Activated CD4-positive, alpha-beta T cell treated with anti-CD3 and anti-CD28 coated beads, Interleukin-2, Interleukin-4, amounts not matched to agents 100 ng/mL and 50 ng/mL, durations not matched to agents 16 hours and 8 hours (primary cell): ENCODE measurements at regions not wholly inside any gene's neighbourhood (a gene's known extent, or its start where the extent isn't known, plus 50 kb on each side); places are given as distances from the start of the nearest gene placed in this dataset.
"Not testable (repeated sequence)": the region's sequence is repeated elsewhere in the genome, so short reads cannot be mapped to it uniquely, and the experiment has no call there.

ENCODE experiments used
- DNase-seq: peaks from one replicate; pipeline ENCODE4 v3.0.0-alpha.2; 2020; ENCODE audit warnings: low spot score

DNA sequence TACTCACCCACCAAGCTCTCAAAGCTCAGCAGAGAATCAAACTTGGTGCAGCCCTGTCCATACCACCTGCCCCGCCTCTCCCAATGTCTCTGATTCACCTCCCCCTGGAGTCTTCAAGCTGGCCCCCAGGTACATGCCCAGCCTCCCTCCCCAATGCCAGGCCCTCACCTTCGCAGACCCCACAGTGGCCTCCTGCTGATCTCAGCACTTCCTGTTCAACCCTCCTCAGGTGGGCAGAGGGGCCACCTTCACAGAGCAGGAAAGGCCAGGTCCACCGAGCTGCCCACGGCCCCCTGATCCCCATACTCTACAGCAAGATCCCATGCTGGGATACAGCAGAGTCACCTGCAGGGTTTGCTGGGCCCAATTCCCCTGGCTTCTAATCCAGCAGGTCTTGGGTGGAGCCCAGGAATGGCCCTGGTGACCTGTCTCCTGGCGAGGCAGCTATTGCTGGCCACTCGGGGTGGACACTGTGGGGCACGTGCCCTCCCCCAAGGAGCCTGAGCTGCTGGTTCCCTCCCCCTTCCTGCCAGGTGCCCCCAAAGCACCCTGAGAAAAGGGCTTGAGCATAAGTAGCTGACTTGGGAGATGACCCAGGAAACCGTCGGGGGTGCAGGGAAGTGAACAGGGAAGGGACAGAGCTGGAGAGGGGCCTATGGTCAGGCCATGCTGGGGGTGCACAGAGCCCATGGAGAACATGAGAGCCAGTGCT, 150.7 kb downstream of the BRD1 start:
- DNase-seq, result no peak

DNA sequence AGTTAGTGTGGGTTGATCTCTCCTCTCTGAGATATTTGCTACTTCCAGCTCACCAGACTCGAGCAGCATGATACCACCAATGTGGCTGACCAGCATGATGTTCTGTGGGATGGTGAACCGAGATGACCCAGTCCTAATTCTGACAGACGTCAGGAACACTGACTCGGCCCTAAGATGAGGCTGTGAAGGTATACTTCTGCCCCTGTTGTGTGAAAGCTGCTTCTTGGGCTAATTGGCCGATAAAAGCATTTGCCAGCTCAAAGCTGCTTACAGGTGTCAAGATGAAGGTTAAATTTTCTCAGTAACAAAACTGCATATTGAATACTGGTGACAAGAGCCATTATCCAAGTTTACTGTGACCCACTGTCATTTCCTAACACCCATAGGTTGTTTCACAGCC, 151.4 kb downstream of the BRD1 start:
- no peak for DNase-seq

DNA sequence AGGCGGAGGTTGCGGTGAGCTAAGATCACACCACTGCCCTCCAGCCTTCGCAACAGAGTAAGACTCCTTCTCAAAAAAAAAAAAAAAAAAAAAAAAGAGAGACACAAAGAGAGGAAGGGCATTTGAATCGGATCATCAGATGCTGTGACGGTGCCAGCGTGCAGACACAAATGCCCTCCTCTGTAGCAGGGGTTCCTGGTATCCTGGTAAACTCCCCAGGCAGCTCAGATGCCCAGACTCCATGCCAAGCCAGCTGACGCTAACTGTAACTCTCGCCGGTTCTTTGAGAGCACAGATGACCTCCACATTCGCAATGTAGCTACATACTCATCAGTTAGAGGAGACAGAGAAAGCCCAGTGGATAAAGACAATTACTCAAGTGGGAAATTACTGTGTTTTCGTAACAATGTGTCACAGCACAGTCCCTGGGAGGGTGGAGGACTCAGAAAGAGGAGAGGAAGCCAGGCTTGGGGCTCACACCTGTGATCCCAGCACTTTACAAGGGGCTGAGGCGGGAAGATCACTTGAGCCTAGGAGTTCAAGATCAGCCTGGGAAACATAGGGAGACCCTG, 153.1 kb downstream of the BRD1 start:
- no peak for DNase-seq

DNA sequence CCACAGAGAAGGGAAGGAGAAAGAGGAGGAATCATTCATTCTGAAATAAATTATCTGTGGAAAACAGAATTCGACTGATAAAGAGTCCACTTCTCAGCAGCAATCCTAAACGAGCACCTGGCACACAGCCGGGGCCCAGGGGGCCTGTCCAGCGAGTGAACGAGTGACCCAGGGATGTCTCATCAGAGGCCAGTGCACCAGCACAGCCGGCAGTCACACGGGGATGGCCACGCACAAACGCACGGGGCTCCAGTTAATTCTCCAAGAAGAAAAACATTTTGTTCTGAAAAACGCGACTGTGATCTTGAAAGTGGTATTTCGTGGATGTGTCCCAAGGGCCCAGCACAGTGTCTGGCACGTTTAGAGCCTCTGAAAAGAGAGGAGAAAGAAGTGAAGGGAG, 154.6 kb downstream of the BRD1 start:
- no peak for DNase-seq

DNA sequence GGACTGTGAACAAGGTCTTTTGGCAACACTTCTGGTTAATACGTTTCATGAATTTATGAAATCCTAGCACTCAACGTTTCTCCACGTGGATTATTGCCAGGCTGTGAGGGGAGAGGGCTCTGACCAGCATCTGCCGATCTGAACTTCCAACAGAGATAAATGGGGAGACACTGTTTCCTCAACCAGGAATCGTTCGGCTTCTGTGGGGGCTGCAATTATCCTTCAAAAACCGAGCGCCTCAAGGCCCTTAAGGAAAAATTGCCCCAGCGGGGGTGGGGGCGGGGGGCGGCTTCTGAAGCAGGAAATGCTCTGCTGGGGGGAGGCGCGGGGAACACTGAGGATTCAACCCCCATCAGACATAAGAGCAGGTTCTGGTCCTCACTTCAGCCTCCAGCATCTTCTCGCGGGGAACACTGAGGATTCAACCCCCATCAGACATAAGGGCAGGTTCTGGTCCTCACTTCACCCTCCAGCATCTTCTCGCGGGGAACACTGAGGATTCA, 155.6 kb downstream of the BRD1 start:
- no peak for DNase-seq

DNA sequence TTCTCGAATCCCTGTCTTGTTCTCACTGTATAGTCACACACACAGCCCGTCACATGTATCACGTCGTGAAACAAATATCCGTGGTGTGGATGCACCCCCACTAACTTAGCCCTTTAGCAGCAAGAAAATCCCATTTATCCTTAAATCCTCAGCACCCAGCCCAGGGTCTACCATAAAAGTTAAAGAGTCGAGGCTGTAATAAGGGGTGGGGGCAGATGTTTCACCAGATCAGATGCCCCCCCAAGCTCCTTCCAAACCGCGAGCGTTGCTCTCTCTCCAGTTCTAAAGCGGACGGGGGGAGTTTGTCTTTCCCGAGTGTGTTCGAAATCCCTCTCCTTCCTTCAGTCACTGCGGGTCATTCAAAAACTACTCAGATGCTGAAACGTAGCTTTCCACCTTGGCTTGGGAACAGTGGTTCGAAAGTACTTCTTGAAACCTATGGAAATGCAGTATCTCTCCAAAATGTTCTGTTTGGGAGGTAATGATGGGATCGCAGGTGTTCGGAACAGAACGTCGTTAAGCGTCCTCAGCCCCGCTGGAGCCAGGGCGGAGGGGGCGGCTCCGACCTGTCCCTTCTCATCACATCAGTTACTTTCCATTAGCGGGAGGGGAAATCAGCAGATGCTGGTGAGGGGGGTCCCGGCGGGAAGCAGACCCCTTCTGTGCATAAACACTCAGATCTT, 156.2 kb downstream of the BRD1 start:
- no peak for DNase-seq

DNA sequence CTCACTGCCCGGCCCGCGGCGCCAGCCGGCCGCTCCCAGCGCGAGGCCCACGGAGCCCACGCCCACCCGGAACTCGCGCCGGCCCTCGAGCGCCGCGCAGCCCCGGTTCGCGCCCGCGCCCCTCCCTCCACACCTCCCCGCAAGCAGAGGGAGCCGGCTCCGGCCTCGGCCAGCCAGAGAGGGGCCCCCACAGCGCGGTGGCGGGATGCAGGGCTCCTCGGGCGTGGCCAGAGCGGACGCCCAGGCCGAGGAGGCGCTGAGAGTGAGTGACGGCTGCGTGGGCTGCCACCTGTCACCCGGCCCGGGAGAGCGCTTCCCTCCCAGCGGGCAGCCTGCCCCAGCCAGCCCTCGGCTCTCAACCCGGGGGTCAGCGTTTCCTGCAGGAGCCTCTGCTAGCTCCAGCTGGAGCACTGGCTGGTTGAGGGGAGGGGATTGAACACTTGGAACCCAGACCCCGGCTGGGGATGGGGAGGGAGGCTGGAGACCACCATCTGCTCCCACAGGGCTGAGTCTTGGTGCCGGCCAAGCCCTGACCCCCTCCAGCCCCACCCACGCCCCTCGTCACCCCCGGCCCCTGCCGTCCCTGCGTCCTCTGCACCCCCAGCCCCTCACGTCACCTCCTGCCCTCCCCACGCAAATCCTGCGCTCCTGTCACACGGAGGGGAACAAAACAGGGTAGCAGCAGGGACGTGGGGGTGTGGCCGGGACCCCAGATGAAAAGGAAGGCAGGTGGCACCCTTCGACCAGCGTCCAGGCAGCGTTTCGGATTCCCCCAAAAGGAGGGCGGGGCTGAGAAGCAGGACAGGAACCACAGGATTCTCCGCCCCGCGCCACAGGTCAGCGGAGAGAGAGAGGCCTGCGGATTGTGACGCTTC, 157.0 kb downstream of the BRD1 start:
- DNase-seq, result no peak

DNA sequence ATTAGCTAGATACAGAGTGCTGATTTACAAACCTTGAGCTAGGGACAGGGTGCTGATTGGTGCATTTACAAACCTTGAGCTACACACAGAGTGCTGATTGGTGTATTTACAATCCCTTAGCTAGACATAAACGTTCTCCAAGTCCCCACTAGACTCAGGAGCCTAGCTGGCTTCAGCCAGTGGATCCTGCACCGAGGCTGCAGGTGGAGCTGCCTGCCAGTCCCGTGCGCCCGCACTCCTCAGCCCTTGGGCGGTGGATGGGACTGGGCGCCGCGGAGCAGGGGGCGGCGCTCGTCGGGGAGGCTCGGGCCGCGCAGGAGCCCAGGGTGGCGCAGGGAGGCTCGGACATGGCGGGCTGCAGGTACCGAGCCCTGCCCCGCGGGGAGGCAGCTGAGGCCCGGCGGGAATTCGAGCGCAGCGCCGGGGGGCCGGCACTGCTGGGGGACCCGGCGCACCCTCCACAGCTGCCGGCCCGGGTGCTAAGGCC, 157.7 kb downstream of the BRD1 start:
- peak; percentile 5 for DNase-seq

DNA sequence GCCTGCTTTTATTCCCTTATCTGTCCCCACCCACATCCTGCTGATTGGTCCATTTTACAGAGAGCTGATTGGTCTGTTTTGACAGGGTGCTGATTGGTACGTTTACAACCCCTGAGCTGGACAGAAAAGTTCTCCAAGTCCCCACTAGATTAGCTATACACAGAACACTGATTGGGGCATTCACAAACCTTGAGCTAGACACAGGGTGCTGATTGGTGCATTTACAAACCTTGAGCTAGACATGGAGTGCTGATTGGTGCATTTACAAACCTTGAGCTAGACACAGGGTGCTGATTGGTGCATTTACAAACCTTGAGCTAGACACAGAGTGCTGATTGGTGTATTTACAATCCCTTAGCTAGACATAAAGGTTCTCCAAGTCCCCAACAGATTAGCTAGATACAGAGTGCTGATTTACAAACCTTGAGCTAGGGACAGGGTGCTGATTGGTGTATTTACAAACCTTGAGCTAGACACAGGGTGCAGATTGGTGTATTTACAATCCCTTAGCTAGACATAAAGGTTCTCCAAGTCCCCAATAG, 158.2 kb downstream of the BRD1 start:
- DNase-seq, result not testable (repeated sequence)

DNA sequence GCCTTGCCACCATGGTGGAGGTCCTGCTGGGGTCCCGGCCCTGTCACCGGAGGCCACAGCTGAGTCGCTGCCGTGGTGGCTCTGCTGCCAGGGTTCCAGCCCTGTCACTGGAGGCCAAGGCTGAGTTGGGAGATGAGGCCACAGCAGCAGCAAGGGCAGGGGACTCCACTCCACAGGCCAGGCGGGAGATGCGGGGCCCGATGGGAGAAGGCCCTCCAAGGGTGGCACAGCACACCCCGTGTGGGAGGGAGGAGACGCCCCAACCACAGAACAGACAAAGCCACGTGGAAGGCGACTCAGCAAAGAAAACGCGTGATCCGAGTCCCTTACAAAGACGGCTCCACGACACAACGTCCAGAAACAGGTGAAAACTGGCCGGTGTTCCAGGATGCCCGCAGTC, 159.3 kb downstream of the BRD1 start:
- no peak for DNase-seq

DNA sequence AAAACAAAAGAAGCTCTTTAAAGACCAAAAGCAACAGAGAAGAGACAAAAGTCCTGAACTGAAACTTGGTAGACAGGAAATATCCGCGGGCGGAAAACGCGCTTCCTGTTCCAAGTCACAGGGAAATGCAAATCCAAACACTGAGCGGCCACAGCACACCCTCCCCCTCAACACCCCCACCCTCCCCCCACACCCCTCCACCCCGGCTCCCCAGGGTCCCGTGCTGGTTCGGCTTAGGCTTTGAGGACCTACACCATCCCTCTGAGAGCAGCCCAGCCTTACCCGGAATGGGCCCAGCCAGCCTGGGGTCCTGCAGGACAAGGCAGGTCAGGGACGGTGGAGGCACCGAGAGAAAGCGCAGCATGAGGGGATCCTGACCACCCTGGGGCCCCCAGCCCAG, 160.4 kb downstream of the BRD1 start:
- DNase-seq, result peak; percentile 6

DNA sequence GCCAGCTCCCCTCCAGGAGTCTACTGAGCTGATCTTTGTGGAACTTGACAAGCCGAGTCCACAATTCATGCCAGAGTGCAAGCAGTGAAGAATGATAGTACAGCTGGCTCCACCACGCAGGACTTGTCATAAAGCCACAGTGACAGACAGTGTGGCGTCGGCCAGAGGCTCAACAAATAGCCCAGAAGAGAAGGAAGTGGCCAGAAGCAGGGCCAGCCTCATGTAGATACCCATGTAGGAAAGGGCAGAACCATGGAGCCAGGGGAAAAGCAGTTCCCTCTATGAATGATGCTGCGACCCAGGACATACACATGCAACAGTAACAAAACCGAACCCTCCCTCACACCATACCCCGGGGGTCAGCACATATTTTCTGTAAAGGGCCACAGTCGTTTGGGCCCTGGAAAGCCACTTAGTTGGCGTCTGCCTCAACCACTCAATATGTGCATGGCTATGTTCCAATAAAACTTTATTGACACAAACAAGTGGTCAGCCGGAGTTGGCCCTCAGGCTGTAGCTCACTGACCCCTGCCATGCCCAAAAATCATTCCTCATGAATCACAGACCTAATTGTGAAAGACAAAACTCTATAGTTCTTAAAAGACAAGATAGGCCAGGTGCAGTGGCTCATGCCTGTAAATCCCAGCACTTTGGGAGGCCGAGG, 161.4 kb downstream of the BRD1 start:
- no peak for DNase-seq

DNA sequence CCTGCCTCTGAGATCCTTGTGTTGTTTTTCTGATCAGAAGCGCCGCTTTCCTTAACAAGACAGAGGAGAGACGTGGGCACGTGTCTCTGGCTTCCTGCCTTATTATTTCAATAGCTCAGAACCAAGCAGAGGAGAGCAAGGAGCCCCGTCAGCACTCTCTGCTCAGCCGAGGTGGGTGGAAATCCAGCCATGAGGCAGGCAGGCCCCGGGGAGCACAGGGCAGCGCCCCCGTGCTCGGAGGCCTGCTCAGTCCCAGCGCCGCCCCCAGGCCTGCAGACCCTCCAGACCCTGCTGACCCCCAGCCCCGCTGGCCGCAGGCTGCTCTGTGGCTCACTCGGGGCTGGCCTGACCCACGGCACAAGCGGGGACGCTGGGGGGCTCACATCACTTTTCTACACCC, 162.8 kb downstream of the BRD1 start:
- DNase-seq, result no peak

DNA sequence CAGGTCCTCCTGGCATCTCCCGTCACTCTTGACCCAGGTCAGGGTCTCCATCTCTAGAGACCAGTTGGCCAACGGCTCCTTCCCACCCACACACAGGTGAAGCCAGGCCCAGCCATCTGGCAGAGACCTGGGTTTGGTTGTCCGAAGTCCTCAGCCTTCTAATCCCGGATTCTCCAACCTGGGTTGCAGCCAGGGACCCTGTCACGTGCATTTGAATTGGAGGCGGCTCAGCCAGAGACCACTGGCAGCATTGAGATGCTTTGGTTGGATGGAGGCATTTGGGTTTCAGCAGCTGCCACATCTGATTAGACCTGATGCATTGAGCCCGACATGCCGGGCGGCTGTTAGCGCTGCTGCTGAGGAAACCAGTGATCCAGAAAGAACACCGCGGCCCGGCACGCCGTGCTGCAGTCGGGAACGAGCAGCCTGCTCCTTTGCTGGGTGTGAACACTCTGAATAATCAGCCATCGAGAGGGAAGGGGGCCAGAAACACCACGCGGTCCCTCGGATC, 163.2 kb downstream of the BRD1 start:
- no peak for DNase-seq

DNA sequence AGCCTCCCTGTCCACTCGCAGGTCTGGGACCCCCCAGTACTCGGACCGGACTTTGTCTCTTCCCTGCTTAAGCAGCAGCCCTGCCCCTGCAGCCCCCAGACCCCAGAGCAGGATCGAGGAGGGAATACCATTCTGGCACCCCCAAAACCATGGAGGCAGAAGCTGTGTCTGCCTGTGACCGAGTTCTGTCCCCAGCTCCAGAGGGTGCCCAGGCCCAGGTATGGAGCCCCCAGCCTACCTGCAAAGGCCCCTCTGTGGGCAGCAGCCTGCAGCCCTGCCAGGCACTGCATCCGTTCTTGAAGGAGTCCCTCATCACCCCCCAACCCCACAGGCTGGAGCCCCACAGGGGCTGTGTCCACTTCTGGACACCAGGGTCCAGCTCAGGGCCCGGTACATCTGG, 163.8 kb downstream of the BRD1 start:
- DNase-seq, result no peak

DNA sequence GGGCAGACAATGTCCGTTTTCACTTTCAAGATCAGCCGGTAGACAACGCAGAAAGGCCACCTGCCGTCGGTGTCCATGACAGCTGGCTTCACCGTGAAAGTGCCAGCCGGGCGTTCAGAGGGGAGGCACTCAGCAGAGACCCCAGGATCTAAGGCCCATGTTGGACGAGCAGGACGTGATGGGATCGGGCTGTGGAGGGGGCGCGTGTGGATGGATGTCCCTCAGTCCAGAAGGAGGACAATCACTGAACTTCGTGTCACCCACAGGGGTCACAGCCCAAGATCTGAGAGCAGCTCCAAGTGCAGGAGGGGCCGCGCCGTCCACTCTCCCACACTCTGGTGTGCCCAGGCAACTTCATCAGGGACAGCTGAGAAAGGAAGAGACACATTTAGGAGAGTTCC, 164.4 kb downstream of the BRD1 start:
- no peak for DNase-seq

DNA sequence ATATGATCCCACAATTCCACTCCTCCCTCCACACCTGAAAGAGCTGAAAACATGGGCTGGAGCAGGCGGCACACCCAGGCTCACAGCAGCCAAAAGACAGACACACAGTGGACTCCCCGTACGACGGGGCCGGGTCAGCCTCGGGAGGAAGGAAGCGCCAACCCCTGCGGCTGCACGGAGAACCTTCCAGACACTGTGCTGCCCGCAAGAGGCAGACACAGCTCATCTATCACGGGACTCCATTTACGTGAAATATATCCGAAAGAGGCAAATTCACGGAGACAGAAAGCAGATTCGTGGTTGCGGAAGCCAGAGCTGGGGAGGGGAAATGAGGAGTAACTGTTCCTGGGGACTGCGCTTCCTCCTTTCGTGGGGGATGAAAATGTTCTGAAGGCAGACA, 165.0 kb downstream of the BRD1 start:
- no peak for DNase-seq

DNA sequence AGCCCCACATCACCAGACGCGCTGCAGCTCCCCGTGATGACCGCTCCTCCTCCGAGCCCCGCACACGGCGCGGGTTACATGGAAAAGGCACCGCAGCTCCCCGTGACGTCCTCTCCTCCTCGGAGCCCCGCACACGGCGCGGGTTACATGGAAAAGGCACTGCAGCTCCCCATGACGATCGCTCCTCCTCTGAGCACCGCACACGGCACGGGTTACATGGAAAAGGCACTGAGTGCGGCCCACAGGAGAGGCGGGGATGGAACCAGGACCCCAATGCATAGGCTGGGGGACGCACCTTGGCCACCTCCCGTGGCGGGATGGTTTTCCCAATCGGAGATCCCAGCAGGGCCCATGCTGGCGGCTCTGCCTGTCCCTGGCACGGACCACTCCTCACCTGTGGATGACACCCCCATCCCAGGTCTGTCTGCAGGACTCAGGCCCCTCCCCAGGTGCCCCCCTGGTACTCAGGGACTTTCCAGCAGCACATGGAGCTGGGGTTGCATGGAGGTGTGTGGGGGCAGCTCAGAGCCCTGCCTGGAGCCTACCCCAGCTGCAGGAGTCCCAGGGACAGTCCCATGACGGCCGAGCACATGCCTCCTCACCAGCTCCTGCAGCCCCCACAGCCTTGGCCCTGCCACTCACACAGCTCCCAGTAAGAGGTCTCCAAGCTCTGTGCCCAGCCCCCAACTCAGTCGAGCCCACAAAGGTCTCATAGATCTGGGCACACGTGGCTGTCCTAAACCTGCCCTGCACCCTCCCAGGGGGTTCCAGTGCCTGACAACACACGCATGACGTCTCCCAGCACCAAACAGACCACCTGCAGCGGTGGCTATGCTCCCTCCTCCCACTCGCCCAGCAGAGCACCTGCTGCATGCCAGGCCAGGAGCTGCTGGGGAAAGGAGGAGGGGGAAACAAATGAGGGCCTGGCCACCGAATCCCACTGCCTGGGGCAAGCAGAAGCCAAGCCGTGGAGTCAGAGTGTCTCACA, 166.6 kb downstream of the BRD1 start:
- no peak for DNase-seq

DNA sequence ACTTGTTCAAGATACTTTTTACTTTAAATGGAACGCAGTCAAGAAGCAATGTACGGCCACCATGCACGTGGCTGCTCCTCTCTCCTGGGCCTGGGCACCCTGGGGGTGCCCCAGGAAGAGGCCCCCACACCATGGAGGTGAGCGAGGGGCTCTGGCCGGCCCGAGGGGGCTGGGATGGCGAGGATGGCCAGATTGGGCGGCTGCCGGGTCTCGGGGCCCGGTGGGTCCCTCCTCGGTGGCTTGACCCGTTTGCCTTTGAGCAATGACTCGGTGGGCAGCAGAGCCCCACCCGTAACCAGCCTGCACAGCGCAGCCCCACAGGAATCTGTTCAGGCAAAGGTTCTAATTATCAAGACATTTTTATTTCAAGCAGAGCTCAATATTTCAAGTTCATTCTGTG, 167.4 kb downstream of the BRD1 start:
- no peak for DNase-seq

DNA sequence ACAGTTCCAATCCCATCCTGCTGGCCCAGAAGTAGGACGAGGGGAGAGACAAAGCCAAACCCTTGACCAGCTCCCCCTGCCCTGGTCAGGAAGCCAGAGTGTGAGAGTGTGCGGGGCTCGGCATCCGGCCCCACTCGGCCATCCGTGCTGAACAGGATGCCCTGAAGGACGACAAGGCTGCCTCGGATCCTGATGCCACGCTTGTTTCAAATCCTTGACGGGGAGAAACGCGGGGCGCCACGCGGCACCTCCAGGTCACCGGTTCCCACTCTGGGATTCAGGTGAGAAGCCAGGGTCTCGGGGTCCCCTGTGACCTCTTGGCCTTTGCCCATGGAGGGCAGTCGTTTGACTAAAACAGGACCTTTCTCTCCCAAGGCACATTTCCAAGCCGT, 167.8 kb downstream of the BRD1 start:
- DNase-seq, result no peak
